Keratinocyte (primary cell): ENCODE measurements at regions not wholly inside any gene's neighbourhood (a gene's known extent, or its start where the extent isn't known, plus 50 kb on each side); places are given as distances from the start of the nearest gene placed in this dataset.

Experiments used
- DNase-seq: peaks from one replicate; pipeline ENCODE4 v3.0.0-alpha.2; 2011; ENCODE audit warnings: low read depth, missing footprints, low spot score
- FAIRE-seq: peaks from 2 replicates; lab custom pipeline; 2011; peaks lifted over from hg19 to GRCh38; lab: Jason Lieb, UNC
- H2AFZ ChIP-seq: 2 replicates; pipeline ENCODE4 v1.6.0; 2012; ENCODE audit warnings: low read length, control low read depth, inconsistent platforms; ENCODE audit not compliant: control insufficient read depth
- H3K27ac ChIP-seq: 2 replicates; pipeline ENCODE4 v1.5.1; 2011; ENCODE audit warnings: low read length; ENCODE audit not compliant: control insufficient read depth, insufficient read depth
- H3K27me3 ChIP-seq: 3 replicates; pipeline ENCODE4 v1.6.0; 2011; ENCODE audit warnings: low read length; ENCODE audit not compliant: control insufficient read depth, insufficient read depth; ENCODE audit errors: extremely low read depth
- H3K36me3 ChIP-seq, 2 experiments: 2 replicates in 1 of 2; 3 replicates in 1 of 2; pipeline ENCODE4 v1.5.1; 2011; ENCODE audit warnings: low read length in 2 of 2, mild to moderate bottlenecking in 1 of 2; ENCODE audit not compliant: control insufficient read depth in 2 of 2, insufficient read depth in 2 of 2; ENCODE audit errors: extremely low read depth in 1 of 2
- H3K4me1 ChIP-seq: 3 replicates; pipeline ENCODE4 v1.5.1; 2011; ENCODE audit warnings: low read length; ENCODE audit not compliant: control insufficient read depth, insufficient read depth; ENCODE audit errors: extremely low read depth
- H3K4me2 ChIP-seq: 3 replicates; pipeline ENCODE4 v1.6.0; 2011; ENCODE audit warnings: low read depth, low read length; ENCODE audit not compliant: control insufficient read depth, insufficient read depth; ENCODE audit errors: extremely low read depth
- H3K4me3 ChIP-seq, 3 experiments: fragments of 200-600 bp in 1 of 3; sonication (generic) in 1 of 3; 2 replicates in 2 of 3; 3 replicates in 1 of 3; pipeline ENCODE4 v1.5.1; 2011 to 2016; ENCODE audit warnings: low read length in 3 of 3, mild to moderate bottlenecking in 3 of 3, control low read depth in 2 of 3, inconsistent platforms in 1 of 3, low read depth in 1 of 3, mixed read lengths in 1 of 3, mixed run types in 1 of 3, moderate library complexity in 1 of 3; ENCODE audit not compliant: control insufficient read depth in 2 of 3, insufficient read depth in 2 of 3; ENCODE audit errors: extremely low read depth in 1 of 3
- H3K79me2 ChIP-seq: 2 replicates; pipeline ENCODE4 v1.6.0; 2012; ENCODE audit warnings: low read length; ENCODE audit not compliant: control insufficient read depth, insufficient read depth
- H3K9ac ChIP-seq: 3 replicates; pipeline ENCODE4 v1.6.0; 2011; ENCODE audit warnings: low read length; ENCODE audit not compliant: control insufficient read depth, insufficient read depth; ENCODE audit errors: extremely low read depth
- H3K9me1 ChIP-seq: 3 replicates; pipeline ENCODE4 v1.6.0; 2011; ENCODE audit warnings: low read length; ENCODE audit not compliant: control insufficient read depth, insufficient read depth; ENCODE audit errors: extremely low read depth
- H3K9me3 ChIP-seq: 2 replicates; pipeline ENCODE4 v1.5.1; 2012; ENCODE audit warnings: low read depth, low read length; ENCODE audit not compliant: control insufficient read depth
- H4K20me1 ChIP-seq: 3 replicates; pipeline ENCODE4 v1.6.0; 2011; ENCODE audit warnings: low read length; ENCODE audit not compliant: control insufficient read depth, insufficient read depth; ENCODE audit errors: extremely low read depth
- EZH2 ChIP-seq: IDR thresholded peaks from one replicate; pipeline ENCODE4 v1.6.1; 2012; ENCODE audit warnings: inconsistent platforms, mild to moderate bottlenecking, low read length, moderate library complexity
- dilution Hi-C: fragments of 300-500 bp; cut with MboI; formaldehyde crosslinking; loops from one replicate; pipeline ENCODE4 v1.7.0; 2020; ENCODE audit warnings: low sequenced_read_pairs; ENCODE audit not compliant: extremely low pct_ligation_motif_present
- TF ChIP-seq, protein P1 (sequence below), 3 experiments: IDR thresholded peaks in 1 of 3; conservative IDR thresholded peaks in 1 of 3; optimal IDR thresholded peaks in 1 of 3; 2 replicates in 2 of 3; 3 replicates in 1 of 3; pipeline versions ENCODE3 to v1.5.1; 2011; ENCODE audit warnings: low read length in 3 of 3, mild to moderate bottlenecking in 3 of 3, moderate library complexity in 2 of 3, control low read depth in 1 of 3, inconsistent platforms in 1 of 3; ENCODE audit not compliant: insufficient read depth in 2 of 3; ENCODE audit errors: extremely low read depth in 1 of 3

GRCh38 chr6:74467533-74468215 is 738.2 kb downstream of the COL12A1 start:
- DNase-seq (no peak), FAIRE-seq (no peak)
- H3K4me3 ChIP-seq = no peak overlapping the region
- H3K9me1 ChIP-seq = no peaks in the 10 kb centered on the region
- dilution Hi-C loops = no loop called here
- no peak overlapping the region for H3K27ac ChIP-seq
- no peaks in the 10 kb centered on the region for H3K36me3 ChIP-seq
- H4K20me1 ChIP-seq = no peaks in the 10 kb centered on the region
- no peaks in the 10 kb centered on the region for H3K27me3 ChIP-seq
- no peak overlapping the region for H3K4me2 ChIP-seq
- H2AFZ ChIP-seq = no peak overlapping the region
- TF ChIP-seq EZH2 = no peak
- TF ChIP-seq, protein P1, sequence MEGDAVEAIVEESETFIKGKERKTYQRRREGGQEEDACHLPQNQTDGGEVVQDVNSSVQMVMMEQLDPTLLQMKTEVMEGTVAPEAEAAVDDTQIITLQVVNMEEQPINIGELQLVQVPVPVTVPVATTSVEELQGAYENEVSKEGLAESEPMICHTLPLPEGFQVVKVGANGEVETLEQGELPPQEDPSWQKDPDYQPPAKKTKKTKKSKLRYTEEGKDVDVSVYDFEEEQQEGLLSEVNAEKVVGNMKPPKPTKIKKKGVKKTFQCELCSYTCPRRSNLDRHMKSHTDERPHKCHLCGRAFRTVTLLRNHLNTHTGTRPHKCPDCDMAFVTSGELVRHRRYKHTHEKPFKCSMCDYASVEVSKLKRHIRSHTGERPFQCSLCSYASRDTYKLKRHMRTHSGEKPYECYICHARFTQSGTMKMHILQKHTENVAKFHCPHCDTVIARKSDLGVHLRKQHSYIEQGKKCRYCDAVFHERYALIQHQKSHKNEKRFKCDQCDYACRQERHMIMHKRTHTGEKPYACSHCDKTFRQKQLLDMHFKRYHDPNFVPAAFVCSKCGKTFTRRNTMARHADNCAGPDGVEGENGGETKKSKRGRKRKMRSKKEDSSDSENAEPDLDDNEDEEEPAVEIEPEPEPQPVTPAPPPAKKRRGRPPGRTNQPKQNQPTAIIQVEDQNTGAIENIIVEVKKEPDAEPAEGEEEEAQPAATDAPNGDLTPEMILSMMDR (optimal IDR thresholded peaks at IDR 0.05 in 1 of 3, IDR thresholded peaks at IDR 0.05 in 1 of 3, conservative IDR thresholded peaks at IDR 0.05 in 1 of 3; ENCODE audit: extremely low read depth in 1 of 3, insufficient read depth in 2 of 3, low read length in 3 of 3) = no peak
- H3K79me2 ChIP-seq = no peaks in the 10 kb centered on the region
- no peak overlapping the region for H3K9ac ChIP-seq
- no peaks in the 10 kb centered on the region for H3K4me1 ChIP-seq
- H3K9me3 ChIP-seq = no peaks in the 10 kb centered on the region

GRCh38 chr6:74466572-74466971 is 739.3 kb downstream of the COL12A1 start:
- no peak for DNase-seq
- no peak overlapping the region for H3K27ac ChIP-seq
- no peaks in the 10 kb centered on the region for H3K79me2 ChIP-seq
- no peaks in the 10 kb centered on the region for H3K9me1 ChIP-seq
- H3K9me3 ChIP-seq = no peaks in the 10 kb centered on the region
- no peak overlapping the region for H2AFZ ChIP-seq
- no peak overlapping the region for H3K9ac ChIP-seq
- dilution Hi-C loops = no loop called here
- H3K4me3 ChIP-seq = no peak overlapping the region
- no peaks in the 10 kb centered on the region for H3K36me3 ChIP-seq
- no peak for FAIRE-seq
- no peaks in the 10 kb centered on the region for H4K20me1 ChIP-seq
- no peaks in the 10 kb centered on the region for H3K4me1 ChIP-seq
- H3K27me3 ChIP-seq = no peaks in the 10 kb centered on the region
- H3K4me2 ChIP-seq = no peak overlapping the region
- TF ChIP-seq EZH2 = no peak
- TF ChIP-seq, protein P1 (optimal IDR thresholded peaks at IDR 0.05 in 1 of 3, IDR thresholded peaks at IDR 0.05 in 1 of 3, conservative IDR thresholded peaks at IDR 0.05 in 1 of 3; ENCODE audit: extremely low read depth in 1 of 3, insufficient read depth in 2 of 3, low read length in 3 of 3) = no peak
